HG02642 (cell line): ENCODE measurements at regions not wholly inside any gene's neighbourhood (a gene's known extent, or its start where the extent isn't known, plus 50 kb on each side); places are given as distances from the start of the nearest gene placed in this dataset.

Source experiments
- ATAC-seq: cut with Tn5 transposase; IDR thresholded peaks from one replicate; pipeline ENCODE4 v1.9.1; 2021; ENCODE audit warnings: mild to moderate bottlenecking; ENCODE audit not compliant: unreplicated experiment, poor library complexity

DNA sequence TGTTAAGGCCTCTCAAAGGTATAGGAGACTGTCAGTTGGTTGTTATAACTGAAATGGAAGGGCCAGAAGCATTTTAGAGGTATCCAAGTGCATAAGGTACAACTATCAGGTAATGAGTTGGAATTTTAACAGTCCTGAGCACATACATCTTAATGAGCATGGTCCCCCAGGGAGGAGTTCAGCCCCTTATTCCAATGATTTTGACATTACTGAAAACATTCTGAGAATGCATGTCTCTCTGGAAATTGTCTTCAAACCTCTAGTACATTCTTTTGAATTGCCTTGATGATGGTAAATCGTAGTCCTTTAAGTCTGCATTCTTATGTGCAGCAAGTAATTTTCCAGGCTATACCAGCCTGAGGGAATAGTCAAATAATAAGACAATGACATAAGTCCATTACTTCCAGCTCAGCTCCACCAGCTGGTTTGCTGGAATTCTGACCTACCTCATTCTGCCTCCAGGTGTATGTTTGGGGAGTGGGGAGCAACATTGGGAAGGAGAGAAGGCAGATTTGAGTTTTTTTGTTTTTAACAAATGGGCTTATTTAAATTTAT lies 239.2 kb downstream of the MSRB3 start:
- ATAC-seq = no peak

DNA sequence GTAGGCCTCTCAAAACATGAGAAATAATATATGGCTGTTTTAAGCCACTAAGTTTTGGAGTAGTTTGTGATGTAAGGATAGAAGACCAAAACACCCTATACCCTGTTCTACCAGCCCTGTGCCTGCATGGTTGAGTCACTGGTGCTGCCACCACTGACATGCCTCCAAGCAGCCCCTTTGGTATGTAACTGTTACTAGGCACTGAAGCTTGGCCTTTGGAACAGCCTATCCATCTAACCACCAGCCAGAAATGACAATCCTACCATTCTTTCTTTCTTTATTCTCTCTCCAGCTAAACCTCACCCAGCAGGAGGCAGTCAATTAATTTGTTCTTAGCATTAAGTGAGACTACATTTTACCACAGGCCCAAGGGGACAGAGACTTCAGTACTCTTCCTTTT lies 240.3 kb downstream of the MSRB3 start:
- ATAC-seq = no peak

DNA sequence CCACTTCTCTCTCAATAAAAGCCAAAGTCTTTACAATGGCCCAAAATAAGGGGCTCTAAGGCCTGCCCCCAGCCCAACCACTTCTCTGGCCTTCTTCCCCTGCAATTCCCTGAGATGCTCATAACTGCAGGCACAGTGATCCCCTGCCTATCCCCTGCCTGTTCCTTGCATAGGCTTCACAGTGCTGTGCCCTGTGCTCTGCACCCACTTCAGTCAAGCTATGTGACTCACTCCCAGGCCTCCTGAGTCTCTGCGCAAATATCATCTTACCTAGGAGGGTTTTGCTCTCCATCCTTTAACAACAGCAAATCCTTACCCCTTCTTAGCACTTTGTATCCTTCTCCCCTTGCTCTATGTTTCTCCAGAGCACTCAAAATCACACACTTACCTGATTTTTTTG lies 242.2 kb downstream of the MSRB3 start:
- ATAC-seq = no peak

DNA sequence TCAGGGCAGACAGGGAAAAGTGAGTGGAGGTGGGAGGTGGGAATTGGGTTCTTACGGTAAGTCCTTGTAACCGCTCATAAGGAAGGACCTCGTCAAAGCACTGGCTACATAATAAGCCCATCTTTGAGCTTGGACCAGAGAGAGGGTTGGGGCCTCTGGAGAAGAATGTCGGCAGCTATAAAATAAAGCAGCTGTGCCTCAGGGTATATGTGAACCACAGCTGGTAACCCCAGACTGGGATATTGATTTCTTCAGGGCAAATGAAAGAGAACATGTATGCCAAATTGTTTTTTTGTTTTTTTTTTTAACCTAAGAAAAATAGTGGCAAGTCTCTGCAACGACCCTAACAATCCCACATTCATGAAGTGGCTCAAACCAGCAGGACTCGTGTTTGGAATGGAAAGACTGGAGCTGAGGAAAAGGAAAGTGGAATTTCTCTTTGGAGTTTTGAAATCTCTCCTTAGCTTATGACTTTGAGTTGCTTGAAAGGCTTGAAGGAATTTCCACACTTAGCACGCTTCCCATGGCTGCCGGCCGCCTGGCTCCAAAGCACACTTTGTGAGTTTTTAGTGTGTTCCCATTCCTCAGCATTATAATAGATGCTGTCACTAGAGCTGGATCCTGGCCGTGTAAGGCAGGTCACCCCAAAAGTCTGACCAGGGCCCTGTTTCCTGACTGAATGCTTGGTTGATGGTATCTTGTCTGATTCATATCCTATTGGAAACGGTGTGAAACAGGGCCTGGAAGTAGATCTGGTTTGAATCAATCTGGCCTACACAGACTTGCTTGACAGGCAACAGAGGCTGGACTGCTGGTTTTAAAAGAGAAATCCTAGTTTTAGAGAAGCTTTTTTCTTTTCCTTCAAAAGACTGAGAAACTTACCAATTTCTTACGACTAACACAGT lies 244.7 kb downstream of the MSRB3 start:
- ATAC-seq = no peak

DNA sequence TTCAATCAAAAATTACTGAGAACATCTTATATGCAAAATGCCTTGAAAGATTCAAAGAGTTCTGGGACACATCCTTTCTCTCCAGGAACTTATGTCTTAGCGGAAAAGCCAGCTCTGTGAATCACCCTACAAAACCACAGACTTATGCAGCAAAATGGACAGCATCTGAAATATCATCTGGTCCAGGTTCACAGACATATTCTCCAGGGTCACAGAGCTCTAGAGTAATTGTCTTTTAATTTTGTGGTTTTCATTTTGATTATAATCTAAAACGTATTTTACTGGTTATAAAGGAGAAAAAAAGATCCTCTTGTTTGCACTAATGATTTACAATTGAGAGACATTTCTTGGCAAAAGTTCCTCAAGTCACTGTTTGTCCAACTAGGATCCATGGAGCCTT lies 246.2 kb downstream of the MSRB3 start:
- ATAC-seq = no peak

DNA sequence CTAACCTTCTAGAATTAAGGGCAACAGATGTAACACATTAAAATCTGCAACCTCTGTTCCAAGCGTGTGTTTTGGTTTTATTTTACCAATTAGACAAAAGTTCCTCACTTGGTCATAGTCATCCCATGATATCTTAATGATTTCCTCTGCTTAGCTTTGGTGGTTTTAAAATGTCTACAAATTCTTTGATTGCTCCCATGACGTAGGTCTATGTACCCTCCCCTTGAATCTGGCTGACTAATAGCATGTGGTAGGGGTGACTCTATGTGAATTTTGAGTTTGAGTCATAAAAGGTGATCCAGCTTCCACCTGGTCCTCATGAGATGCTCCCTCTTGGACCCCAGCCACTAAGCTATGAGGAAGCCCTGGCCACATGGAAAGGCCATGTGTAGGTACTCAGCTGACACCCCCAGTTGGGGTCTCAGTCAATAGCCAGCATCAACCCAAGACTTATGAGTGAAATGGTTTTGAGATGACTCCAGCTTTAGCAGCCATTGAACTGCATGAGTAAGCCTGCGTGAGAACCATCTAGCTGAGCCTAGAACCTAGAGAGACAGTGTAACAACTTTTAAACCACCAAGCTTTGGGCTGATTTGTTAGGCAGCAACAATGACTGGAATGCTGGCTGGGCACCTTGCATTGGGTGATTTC lies 247.1 kb downstream of the MSRB3 start:
- no peak for ATAC-seq

DNA sequence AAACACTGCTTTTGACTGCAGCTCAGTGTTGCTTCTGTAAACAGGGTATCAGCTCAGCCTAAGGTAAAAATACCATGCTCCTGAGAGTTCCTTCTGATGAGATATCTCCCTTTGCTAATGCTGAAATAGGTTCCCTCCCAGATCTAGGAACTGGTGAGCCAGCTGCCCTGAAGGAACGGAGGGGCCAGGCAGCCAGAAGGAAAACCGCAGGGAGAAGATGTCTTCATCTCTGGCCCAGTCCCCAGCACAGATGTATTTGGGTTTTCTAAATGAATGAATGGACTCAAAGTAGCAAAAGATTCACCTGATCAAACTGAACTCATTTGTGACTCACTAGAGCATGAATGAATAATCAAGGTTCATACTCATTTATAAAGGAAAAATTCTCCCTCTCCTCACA lies 247.8 kb downstream of the MSRB3 start:
- ATAC-seq = no peak

DNA sequence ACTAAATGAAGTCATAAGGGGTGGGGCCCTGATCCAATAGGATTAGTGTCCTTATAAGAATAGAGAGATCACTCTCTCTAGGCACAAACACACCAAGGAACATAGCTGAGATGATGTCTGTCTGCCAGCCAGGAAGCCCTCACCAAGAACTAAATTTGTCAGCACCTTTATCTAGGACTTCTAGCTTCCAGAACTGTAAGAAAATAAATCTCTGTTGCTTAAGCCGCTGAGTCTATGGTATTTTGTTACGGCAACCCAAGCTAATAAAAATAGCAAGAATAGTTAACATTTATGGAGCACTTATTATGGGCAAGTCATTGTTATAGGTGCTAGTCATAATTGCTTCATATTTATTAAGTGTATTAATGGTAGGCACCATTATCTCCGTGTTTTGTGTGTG lies 249.6 kb downstream of the MSRB3 start:
- ATAC-seq = no peak

DNA sequence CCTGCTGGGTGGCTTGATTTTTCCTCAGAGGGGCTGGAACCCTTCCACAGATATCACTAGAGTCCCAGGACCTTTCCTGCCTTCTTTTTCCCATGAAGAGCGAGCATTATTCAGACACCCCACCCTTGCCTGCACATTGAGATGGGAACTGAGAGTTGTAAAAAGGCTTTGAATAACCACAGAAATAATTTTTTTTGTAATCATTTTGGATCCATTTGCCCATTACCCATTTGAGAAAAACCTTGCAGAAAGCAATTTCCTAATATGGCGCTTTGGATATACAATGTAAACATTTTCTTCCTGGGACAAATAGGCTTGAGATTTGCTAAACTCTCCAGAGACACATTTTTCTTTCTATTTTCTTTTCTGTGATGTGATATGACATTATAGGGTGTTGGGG lies 250.6 kb downstream of the MSRB3 start:
- no peak for ATAC-seq

DNA sequence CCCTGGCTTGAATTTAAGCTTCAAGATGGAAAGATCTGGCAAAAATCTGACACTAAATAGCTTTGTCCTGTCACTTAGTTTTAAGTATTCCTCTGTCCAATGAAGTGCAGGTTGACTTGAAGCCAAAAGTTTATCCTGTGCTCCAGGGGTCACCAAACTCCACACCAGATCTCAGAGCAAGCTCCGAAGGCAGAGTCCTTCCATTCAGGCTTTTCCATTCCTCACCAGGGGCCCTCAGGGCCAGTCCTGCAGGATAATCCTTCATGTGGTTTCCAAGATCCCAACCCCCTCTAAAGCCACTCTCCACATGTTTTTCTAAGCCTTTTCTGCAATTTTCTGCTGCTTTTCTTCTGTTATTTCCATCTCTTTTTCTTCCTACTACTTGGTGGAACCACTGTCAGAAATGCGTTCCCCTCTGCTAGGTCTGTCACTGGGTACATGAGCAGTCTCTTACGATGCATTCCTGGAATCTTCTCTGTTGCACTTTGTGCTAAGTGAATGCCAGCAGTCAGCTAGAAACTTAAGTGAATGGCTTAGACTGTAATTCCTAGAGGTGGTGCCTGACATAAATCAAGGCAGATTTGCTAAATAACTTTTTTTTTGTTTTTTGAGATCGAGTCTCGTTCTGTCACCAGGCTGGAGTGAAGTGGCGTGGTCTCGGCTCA lies 251.4 kb downstream of the MSRB3 start:
- ATAC-seq = no peak

DNA sequence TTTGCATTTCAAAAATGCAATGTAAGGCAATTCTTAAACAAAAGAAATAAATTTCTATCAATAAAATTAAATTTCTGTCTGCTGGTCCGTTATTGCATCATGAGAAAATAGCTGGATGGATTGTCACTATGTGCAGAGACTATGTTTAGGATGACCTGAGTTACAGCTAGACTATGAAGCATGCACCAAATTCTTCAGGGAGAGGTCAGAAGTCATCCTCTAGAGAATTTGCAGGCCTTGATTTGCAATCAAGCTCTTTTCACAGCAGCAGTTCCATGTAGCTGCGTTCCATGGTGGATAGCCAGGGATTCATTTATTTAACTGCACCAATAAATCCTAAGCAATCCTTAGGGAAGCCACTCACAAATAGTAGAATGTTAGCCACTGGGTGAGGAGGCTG lies 253.7 kb downstream of the MSRB3 start:
- no peak for ATAC-seq

DNA sequence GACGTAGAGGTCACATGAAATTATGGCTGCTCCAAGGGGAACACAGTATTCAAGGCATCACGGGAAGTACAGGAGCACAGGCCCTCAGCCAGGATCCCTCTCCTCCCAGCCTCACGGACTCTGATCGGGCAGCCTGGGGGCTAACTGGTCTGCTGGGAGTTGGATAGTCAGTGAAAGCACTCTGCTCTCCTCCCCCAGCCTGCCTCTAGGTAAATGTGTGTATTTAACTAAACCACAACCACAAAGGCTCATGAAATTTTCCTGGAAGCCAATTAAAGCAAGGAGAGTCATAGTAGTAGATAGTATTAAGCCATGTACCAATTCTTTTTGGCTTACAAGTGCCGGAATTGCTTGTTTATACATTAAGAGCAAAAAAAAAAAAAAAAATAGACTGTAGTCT lies 254.3 kb downstream of the MSRB3 start:
- ATAC-seq = no peak

DNA sequence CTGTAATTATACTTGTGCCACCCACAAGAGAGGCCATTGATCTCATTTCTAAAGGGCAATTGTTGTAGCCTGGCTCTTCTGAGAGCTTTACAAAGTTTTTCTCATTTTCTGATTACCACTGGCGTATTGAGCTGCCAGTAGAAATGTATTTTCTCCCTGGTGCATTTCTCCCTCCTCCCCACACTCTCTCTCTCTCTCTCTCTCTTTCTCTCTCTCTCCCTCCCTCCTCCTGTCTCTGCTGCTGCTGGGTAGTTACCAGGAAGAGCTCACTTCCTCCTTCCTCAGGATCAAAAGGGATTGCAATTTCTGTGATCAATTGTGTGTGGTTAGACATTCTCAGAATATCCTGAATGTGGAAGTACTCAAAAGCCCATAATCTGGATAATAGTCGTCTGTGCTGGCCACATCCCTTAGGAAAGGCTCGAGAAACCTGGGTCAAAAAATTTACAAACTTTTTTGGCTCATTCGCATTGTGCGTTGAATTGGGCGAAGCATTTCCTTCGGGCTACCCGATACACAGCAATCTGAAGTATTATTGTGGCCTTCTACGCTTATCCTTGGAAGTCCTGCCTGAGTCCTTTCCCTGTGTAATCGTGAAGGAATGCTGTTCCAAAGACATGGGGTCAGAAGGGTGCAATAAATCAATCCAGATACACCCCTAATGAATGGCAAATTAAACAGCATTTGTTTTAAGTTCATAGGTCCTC lies 254.8 kb downstream of the MSRB3 start:
- no peak for ATAC-seq

DNA sequence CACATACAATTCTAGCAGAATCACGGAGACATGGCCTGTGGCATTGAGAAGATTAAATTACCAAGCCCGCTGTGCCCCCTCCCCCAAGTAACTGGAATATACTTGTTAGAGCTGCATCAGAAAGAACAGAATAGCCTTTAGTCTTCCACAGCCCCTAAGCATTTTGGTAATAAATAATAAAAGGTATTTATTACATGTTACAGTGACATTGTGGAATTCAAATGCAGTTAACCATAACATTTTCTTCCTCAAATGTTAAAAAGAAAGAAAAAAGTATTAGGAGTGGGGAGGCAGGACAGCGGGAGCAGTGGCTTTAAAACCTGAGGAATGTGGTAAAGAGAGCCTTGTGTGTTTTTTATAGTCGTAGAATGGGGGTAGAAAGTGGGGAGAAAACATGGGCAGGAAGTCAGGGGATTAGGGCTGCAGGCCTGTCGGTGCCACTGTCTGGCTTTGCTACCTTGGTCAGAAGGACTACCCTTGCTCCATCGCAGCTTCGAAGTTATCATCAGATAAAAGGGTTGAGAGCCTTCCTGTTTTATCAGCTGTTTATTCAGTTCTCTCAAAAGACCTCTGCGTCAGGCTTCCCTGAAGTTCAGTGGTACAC lies 255.9 kb downstream of the MSRB3 start:
- ATAC-seq = no peak

DNA sequence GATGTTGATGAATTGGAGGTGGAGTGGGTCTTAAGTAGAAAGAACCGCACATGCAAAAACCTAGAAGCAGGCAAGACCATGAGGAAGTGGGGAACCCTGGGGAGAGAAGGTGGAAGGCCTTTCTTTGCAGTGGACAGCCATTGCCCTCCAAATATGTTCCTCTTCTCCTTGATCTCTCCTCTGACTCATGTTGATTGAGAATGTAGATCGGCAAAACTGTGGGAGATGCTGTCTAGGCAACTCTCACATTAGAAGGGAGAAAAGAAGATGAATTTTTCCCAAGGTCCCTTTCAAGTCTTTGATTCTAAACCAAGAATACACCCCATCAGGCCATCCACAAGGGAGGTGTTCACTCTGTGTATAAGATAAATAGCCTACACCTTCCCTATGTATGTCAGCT lies 257.5 kb downstream of the MSRB3 start:
- no peak for ATAC-seq

DNA sequence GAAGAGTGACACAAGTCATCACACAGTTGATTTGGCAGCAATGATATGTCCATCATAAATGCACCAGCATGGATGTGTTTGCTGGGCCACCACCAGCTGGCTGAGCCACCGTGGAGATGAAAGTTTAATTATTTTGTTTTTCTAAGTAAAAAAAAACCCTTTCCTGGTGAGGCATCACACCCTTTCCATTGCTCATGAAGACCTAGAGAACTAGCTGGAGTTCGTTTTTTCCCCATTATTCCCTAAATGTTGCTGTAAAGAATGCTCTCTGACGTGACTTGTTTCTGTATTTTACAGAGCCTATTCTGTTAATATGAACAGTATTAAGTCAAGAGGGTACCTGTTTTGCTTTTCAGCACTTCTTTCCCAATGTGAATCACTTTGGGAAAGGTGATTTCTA lies 257.9 kb downstream of the MSRB3 start:
- no peak for ATAC-seq

DNA sequence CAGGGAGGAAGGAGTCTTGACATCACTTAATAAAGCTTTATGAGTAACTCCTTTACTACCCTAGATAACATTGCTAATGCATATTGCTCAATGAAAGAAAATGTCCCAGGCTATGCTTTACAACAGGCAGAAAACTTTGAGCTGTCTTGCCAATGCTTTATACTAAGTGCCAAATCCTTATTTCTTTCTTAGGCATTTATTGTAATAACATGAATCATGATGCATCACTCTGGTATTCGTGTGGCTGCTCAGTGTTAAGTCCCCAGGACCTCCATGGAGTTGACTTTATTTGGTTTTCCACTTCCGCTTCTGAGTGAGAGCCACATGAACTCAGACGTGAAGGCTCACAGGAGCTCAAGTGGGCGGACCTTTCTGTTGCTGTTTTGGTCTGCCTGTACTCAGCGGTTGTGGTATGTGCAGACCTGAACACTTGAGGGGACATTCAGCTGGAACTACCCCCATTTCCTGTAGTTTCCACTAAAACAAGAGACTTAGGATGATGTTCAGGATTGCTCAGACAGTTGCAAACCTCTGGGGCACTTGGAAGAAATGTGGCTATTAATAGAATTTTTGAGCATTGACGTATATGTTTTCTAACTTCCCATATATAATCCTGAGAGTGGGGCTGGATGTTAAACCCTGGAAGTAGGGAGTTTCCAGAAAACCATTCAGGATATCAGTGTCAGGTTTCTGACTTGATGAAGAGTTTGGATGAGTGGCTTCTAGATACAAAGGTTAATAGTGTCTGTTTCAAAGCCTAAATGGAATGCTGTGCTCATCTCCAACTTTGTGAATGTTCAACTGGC lies 258.6 kb downstream of the MSRB3 start:
- ATAC-seq = no peak

DNA sequence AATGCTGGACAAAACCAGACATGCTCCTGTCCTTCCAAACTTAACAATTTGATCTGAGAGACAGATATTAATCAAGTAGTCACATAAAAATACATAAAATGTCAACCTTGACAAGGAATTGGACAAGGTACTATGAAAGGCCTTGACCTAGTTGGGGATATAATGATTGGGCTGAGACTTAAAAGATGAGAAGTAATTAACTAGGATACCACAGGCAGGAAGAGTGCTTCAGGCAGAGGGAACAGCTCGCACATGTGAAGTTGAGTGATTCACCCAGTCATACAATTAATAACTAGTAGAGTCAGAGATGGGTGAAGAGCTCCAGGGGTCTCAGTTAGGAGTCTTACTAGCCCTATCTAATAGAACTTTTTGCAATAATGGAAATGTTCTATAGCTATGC lies 259.5 kb downstream of the MSRB3 start:
- no peak for ATAC-seq

DNA sequence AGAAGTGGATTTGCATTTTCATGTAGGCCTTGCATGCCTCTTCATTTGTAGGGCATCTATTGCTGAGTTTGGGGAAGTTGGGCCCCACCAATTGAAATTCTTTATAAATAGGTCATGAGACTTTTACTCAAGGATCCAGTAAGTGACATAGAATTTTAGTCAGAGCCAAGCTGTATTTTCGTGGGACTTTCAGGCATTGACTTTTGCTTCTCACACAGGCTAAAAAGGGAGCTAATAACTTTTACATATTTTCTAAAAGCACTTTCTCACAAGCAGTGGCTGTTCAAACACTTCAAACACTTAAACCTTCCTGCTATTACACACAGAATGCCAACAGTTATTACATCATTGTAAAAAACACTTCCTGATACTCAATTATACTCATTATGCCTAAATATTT lies 260.5 kb downstream of the MSRB3 start:
- no peak for ATAC-seq
